Heart left ventricle (tissue), 16 donors: ENCODE measurements at regions not wholly inside any gene's neighbourhood (a gene's known extent, or its start where the extent isn't known, plus 50 kb on each side); places are given as distances from the start of the nearest gene placed in this dataset.

ENCODE experiments used
- ATAC-seq, 4 donors: fragments of 200-7000 bp; cut with Tn5 transposase; one replicate each; pipeline ENCODE4 v1.9.1; 2020 to 2022; ENCODE audit warnings: moderate library complexity in 4 of 4, mild to moderate bottlenecking in 3 of 4, moderate number of reproducible peaks in 1 of 4
- DNase-seq, 5 donors: peaks; one replicate each; pipeline ENCODE4 v3.0.0-alpha.2; 2020
- H3K27ac ChIP-seq, 12 donors: fragments of 200-600 bp; sonication (generic) in 4 of 12; one replicate each; pipeline versions ENCODE4 v1.5.0 to v1.8.0; 2016 to 2022; ENCODE audit warnings: mild to moderate bottlenecking in 2 of 12
- H3K27me3 ChIP-seq, 9 donors: fragments of 200-600 bp; sonication (generic) in 2 of 9; one replicate each; pipeline versions ENCODE4 v1.5.1 to v1.8.0; 2016 to 2022; ENCODE audit warnings: mild to moderate bottlenecking in 3 of 9
- H3K36me3 ChIP-seq, 9 donors: fragments of 200-600 bp; sonication (generic) in 2 of 9; one replicate each; pipeline versions ENCODE4 v1.5.0 to v1.8.0; 2018 to 2022; ENCODE audit warnings: mild to moderate bottlenecking in 2 of 9
- H3K4me1 ChIP-seq, 12 donors: fragments of 200-600 bp; sonication (generic) in 4 of 12; one replicate each; pipeline versions ENCODE4 v1.5.0 to v1.8.0; 2016 to 2022; ENCODE audit warnings: mild to moderate bottlenecking in 3 of 12
- H3K4me3 ChIP-seq, 12 donors: fragments of 200-600 bp; sonication (generic) in 4 of 12; one replicate each; pipeline versions ENCODE4 v1.5.0 to v1.8.0; 2017 to 2022; ENCODE audit warnings: mild to moderate bottlenecking in 9 of 12, moderate library complexity in 4 of 12
- H3K9me3 ChIP-seq, 12 donors: fragments of 200-600 bp; sonication (generic) in 4 of 12; one replicate each; pipeline versions ENCODE4 v1.5.0 to v1.8.0; 2016 to 2022; ENCODE audit warnings: mild to moderate bottlenecking in 1 of 12
- CTCF ChIP-seq, 12 donors: fragments of 200-600 bp; sonication (generic) in 4 of 12; IDR thresholded peaks; one replicate each; pipeline versions ENCODE4 v1.5.0 to v1.8.0; 2018 to 2022; ENCODE audit warnings: antibody characterized with exemption in 12 of 12, mild to moderate bottlenecking in 5 of 12
- POLR2A ChIP-seq, 2 donors: fragments of 450-650 bp; IDR thresholded peaks; one replicate each; pipeline ENCODE4 v1.6.1; 2017; ENCODE audit warnings: antibody characterized with exemption in 2 of 2, mild to moderate bottlenecking in 2 of 2, moderate library complexity in 2 of 2
- WGBS, 4 donors: extraction: QIAGEN DNeasy Blood & Tissue Kit in 2 of 4; methylation state at CpG; one replicate each; pipeline versions ENCODE4 v1.1.5 to v1.1.7; 2013 to 2018; 5-methylcytosine and 5-hydroxymethylcytosine counted together
- intact Hi-C, 10 donors: fragments of 100-400 bp; cut with DNase I; formaldehyde crosslinking; loops; one replicate each; pipeline versions ENCODE4 v1.11.1 to v1.14.2; 2022
- donor health status: ischemic (EF 13 %, LVEDD 7.1; RV severe dilation, severe dysfunction).
- donor health status: healthy with polysubstance abuse.
- donor health status: DM: no; HTN: yes; CAD: no.
- donor health status: DM: no; HTN: no; CAD: no.
- donor health status: ischemic (EF 25% LVEDD 6.9; RV normal size, moderate dysfunction).
- donor health status: ischemic (EF 25% LVEDD 5.7; RV mildly dilated, moderate dysfunction).
- donor health status: healthy.
- donor health status: DM: yes; HTN: yes; CAD: no.
- donor health status: ischemic (EF 35%, LVEDD 5.7; RV mildly dilated, moderate dysfunction).
- donor health status: nonischemic (EF 11% LVEDD 7.7; RV severe dilation, severe dysfunction).
- donor health status: DM: yes; HTN: yes; CAD: no.
- donor health status: PGD.
- donor health status: ischemic (EF 29% LVEDD 5.4; RV normal size, mild dysfunction).
- donor health status: nonischemic (EF 23%, LVEDD 6.1; RV moderate dilation, normal function).

GRCh38 chr2:237200462-237200861, 114.8 kb downstream of the COPS8 start:
- WGBS, 4 donors, result 92 to 100% (median 97%) methylated on average over 2 to 7 of the region's 7 CpGs
- DNase-seq, result no peak
- H3K4me1 ChIP-seq, result peaks cover 0 to 41% (median 10%) of the 10 kb centered on the region in 12 donors
- no peak for TF ChIP-seq CTCF (IDR thresholded peaks at IDR 0.05)
- no peak for TF ChIP-seq POLR2A (IDR thresholded peaks at IDR 0.05)
- no peak overlapping the region for H3K4me3 ChIP-seq
- no peak for ATAC-seq
- H3K9me3 ChIP-seq, result no peaks in the 10 kb centered on the region
- H3K27me3 ChIP-seq, result no peaks in the 10 kb centered on the region
- no peaks in the 10 kb centered on the region for H3K36me3 ChIP-seq
- intact Hi-C loops, result no loop called here
- H3K27ac ChIP-seq, result no peak overlapping the region

- H3K9me3 ChIP-seq, result no peaks in the 10 kb centered on the region
- TF ChIP-seq POLR2A (IDR thresholded peaks at IDR 0.05) (no peak), CTCF (IDR thresholded peaks at IDR 0.05) (no peak)
- no peaks in the 10 kb centered on the region for H3K27me3 ChIP-seq
- H3K36me3 ChIP-seq, result no peaks in the 10 kb centered on the region
- peaks cover 0 to 52% (median 19%) of the 10 kb centered on the region in 12 donors for H3K4me1 ChIP-seq
- intact Hi-C loops, result no loop called here
- H3K4me3 ChIP-seq, result no peak overlapping the region
- peak overlapping the region in 5 of 12 donors; percentile 11 to 69 (median 37) for H3K27ac ChIP-seq
- WGBS, 4 donors, result 70 to 83% (median 76%) methylated on average over 13 to 14 of the region's 14 CpGs
- DNase-seq, result peak in 1 of 5 donors; percentile 75
- ATAC-seq, result peak in 3 of 4 donors; percentile 45 to 84 (median 78)
Measured at GRCh38 chr2:237201461-237202287, 116.0 kb downstream of the COPS8 start.

GRCh38 chr2:237202288-237203030, 116.8 kb downstream of the COPS8 start:
- TF ChIP-seq POLR2A (IDR thresholded peaks at IDR 0.05) (no peak), CTCF (IDR thresholded peaks at IDR 0.05) (no peak)
- 87 to 95% (median 95%) methylated on average over 9 to 13 of the region's 13 CpGs for WGBS, 4 donors
- Histone ChIP-seq H3K27ac (peak overlapping the region in 6 of 12 donors; percentile 18 to 69 (median 34)), H3K4me3 (no peak overlapping the region), H3K4me1 (peaks cover 0 to 52% (median 21%) of the 10 kb centered on the region in 12 donors), H3K9me3 (no peaks in the 10 kb centered on the region), H3K27me3 (no peaks in the 10 kb centered on the region), H3K36me3 (no peaks in the 10 kb centered on the region)
- intact Hi-C loops, result no loop called here
- ATAC-seq (peak in 1 of 4 donors; percentile 26), DNase-seq (no peak)

- no peaks in the 10 kb centered on the region for H3K9me3 ChIP-seq
- DNase-seq (peak in 1 of 5 donors; percentile 41), ATAC-seq (peak in 1 of 4 donors; percentile 23)
- TF ChIP-seq POLR2A (IDR thresholded peaks at IDR 0.05) (no peak), CTCF (IDR thresholded peaks at IDR 0.05) (no peak)
- H3K4me1 ChIP-seq, result peaks cover 0 to 58% (median 33%) of the 10 kb centered on the region in 12 donors
- H3K36me3 ChIP-seq, result no peaks in the 10 kb centered on the region
- peaks cover 0 to 3% (median 0%) of the 10 kb centered on the region in 9 donors for H3K27me3 ChIP-seq
- intact Hi-C loops, result loop anchor here in 2 of 10 donors (5.0 kb wide), 2 partner anchors 87 to 107 kb away; no protein-coding TSS in a partner anchor
- H3K27ac ChIP-seq, result peak overlapping the region in 7 of 12 donors; percentile 12 to 85 (median 69)
- H3K4me3 ChIP-seq, result no peak overlapping the region
- 39 to 65% (median 51%) methylated on average over 8 of the region's 8 CpGs for WGBS, 4 donors
Measured at GRCh38 chr2:237205043-237205541, 119.4 kb downstream of the COPS8 start.
